ENCODE measurements at regions not wholly inside any gene's neighbourhood (a gene's known extent, or its start where the extent isn't known, plus 50 kb on each side); places are given as distances from the start of the nearest gene placed in this dataset.

DNA sequence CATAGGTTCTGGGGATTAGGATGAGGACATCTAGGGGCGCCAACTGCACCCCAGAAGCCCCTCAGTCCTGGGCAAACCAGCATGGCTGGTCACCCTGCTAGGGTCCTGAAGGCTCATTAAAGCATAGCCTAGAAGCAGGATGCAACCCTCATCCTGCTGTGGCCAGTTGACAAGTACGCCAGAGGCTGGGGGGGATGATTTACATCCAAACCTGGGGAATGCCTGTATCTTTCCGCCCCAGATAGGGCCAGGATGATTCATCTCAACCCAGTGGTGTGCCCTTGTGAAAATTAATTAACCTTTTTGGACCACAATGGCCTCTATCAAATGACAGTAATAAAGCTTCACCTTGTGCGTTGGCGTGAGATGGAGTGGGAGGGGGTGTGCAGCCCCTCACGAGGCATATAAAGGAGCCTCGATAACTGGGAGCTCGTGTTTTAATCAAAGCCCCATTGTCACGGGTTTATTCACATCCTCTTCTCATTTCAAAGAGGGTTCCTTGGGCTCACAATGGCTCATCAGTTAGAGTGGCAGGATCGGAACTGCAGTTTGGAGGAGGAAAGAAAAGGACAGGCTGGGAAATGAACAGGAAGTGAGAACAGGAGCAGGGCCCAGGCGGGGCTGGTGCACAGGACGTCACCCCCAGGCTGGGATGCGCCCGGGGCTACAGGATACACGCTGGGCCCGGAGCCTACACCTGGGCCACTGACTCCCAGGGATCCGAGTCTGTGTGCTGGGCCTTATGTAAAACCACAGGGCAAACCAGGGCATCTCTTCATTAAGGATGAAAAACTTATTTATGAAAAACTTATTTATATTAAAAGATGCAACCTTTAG is 121.8 kb upstream of the PHACTR3 start:
- Histone ChIP-seq H4K20me1 (replicated peaks in 1 of 2; ENCODE audit: control insufficient read depth in 1 of 2, insufficient read depth in 2 of 2, low read length in 2 of 2) (no peaks in the 10 kb centered on the region), H3K4me3 (ENCODE audit: extremely low read depth in 1 of 4, insufficient read depth in 2 of 4, low read depth in 3 of 4, low read length in 4 of 4) (no peak overlapping the region), H4K8ac (ENCODE audit: extremely low read depth, insufficient read depth, low read length) (no peak overlapping the region), H3K36me3 (ENCODE audit: control insufficient read depth in 2 of 4, insufficient read depth in 4 of 4, low read length in 3 of 4) (no peaks in the 10 kb centered on the region), H3K9ac (replicated peaks in 1 of 4; ENCODE audit: extremely low read depth in 1 of 4, low read depth in 3 of 4, low read length in 3 of 4) (no peak overlapping the region), H4K5ac (ENCODE audit: insufficient read length, low read depth, low read length) (no peak overlapping the region), H3K4ac (replicated peaks; ENCODE audit: insufficient read length, low read depth, low read length) (no peak overlapping the region), H2AK5ac (ENCODE audit: low read depth, low read length) (no peak overlapping the region), H2BK15ac (ENCODE audit: low read length) (no peak overlapping the region), H2BK20ac (ENCODE audit: low read length) (no peak overlapping the region), H2BK120ac (replicated peaks; ENCODE audit: low read depth, low read length) (no peak overlapping the region), H3K56ac (replicated peaks; ENCODE audit: insufficient read length, low read depth, low read length) (no peak overlapping the region), H3K14ac (ENCODE audit: insufficient read length) (no peak overlapping the region), H3K4me1 (replicated peaks in 1 of 4; ENCODE audit: control insufficient read depth in 3 of 4, insufficient read depth in 4 of 4, low read length in 3 of 4) (no peaks in the 10 kb centered on the region), H3K4me2 (ENCODE audit: insufficient read depth in 1 of 2, low read depth in 2 of 2, low read length in 2 of 2) (no peak overlapping the region), H3K27ac (ENCODE audit: low read depth, low read length) (no peak overlapping the region), H3K23me2 (ENCODE audit: low read depth, low read length) (no peaks in the 10 kb centered on the region), H2AFZ (ENCODE audit: low read length) (no peak overlapping the region), H3K23ac (ENCODE audit: insufficient read length) (no peak overlapping the region), H3K27me3 (replicated peaks in 1 of 4; ENCODE audit: control insufficient read depth in 3 of 4, extremely low read depth in 1 of 4, insufficient read depth in 3 of 4, low read length in 3 of 4) (no peaks in the 10 kb centered on the region), H3K9me3 (ENCODE audit: insufficient read depth in 2 of 2, low read depth in 1 of 2, low read length in 1 of 2) (no peaks in the 10 kb centered on the region), H3K18ac (ENCODE audit: extremely low read depth, low read length) (no peak overlapping the region), H4K91ac (replicated peaks; ENCODE audit: insufficient read length, low read length) (no peak overlapping the region), H2BK5ac (ENCODE audit: low read depth, low read length) (no peak overlapping the region), H3K79me1 (ENCODE audit: low read depth, low read length) (no peaks in the 10 kb centered on the region), H3K79me2 (ENCODE audit: control insufficient read depth in 1 of 2, insufficient read depth in 2 of 2, low read length in 2 of 2) (no peaks in the 10 kb centered on the region), H2BK12ac (ENCODE audit: low read depth, low read length) (no peak overlapping the region)
- ChIA-PET CTCF (ENCODE audit: partially characterized antibody) (interaction anchor here (1.4 to 2.2 kb wide), 2 partner anchors 13 to 26 kb away, joined by 3 to 5 read pairs; no protein-coding TSS in a partner anchor), POLR2A (ENCODE audit: partially characterized antibody) (interaction anchor here (1.2 kb wide), 1 partner anchor 840 kb away, joined by 3 read pairs; no protein-coding TSS in a partner anchor)
- whole genome bisulfite sequencing, 2 experiments (ENCODE audit: extremely low coverage in 1 of 2, insufficient coverage in 1 of 2, insufficient read length in 1 of 2, insufficient replicate concordance in 2 of 2, low coverage in 1 of 2, low lambda C conversion rate in 2 of 2, missing lambda C conversion rate in 1 of 2), result 88% methylated on average over 17 of the region's 17 CpGs; no CpG with 5 or more reads in 1 of the 2 experiments
- no peak for TF ChIP-seq SIRT6 (IDR thresholded peaks at IDR 0.05; ENCODE audit: low read length)
- TF ChIP-seq, protein P1, sequence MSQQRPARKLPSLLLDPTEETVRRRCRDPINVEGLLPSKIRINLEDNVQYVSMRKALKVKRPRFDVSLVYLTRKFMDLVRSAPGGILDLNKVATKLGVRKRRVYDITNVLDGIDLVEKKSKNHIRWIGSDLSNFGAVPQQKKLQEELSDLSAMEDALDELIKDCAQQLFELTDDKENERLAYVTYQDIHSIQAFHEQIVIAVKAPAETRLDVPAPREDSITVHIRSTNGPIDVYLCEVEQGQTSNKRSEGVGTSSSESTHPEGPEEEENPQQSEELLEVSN (IDR thresholded peaks at IDR 0.05), result no peak
- DNase-seq (ENCODE audit: low read depth in 1 of 2, low spot score in 2 of 2) (no peak), FAIRE-seq (no peak)
